SK-N-MC (cell line): ENCODE measurements at regions not wholly inside any gene's neighbourhood (a gene's known extent, or its start where the extent isn't known, plus 50 kb on each side); places are given as distances from the start of the nearest gene placed in this dataset.

Experiments used
- DNase-seq: peaks from one replicate; pipeline ENCODE4 v3.0.0-alpha.2; 2011; ENCODE audit warnings: low read depth, low spot score
- H3K27ac ChIP-seq: fragments of 200-600 bp; sonication (generic); 2 replicates; pipeline ENCODE4 v1.5.1; 2016; ENCODE audit warnings: mixed run types
- H3K36me3 ChIP-seq: fragments of 200-600 bp; sonication (generic); 2 replicates; pipeline ENCODE4 v1.6.1; 2017; ENCODE audit warnings: antibody characterized with exemption, low read length, mixed read lengths; ENCODE audit not compliant: insufficient read depth
- H3K4me3 ChIP-seq: fragments of 200-600 bp; sonication (generic); 2 replicates; pipeline ENCODE4 v1.5.1; 2016
- H3K9ac ChIP-seq: fragments of 200-600 bp; sonication (generic); 2 replicates; pipeline ENCODE4 v1.8.0; 2017; ENCODE audit warnings: mixed run types, mixed read lengths; ENCODE audit not compliant: insufficient read length
- H3K9me3 ChIP-seq: fragments of 200-600 bp; sonication (generic); 2 replicates; pipeline ENCODE4 v1.6.1; 2017; ENCODE audit warnings: low read depth, mild to moderate bottlenecking, antibody characterized with exemption, low read length, moderate library complexity, mixed read lengths
- EZH2 ChIP-seq: fragments of 200-600 bp; sonication (generic); IDR thresholded peaks from one replicate; pipeline ENCODE4 v1.6.1; 2017; ENCODE audit warnings: antibody characterized with exemption
- FOXP2 ChIP-seq: optimal IDR thresholded peaks from 2 replicates; pipeline ENCODE3; 2011; ENCODE audit warnings: mild to moderate bottlenecking, moderate library complexity; ENCODE audit not compliant: insufficient read depth; ENCODE audit errors: extremely low read length, control extremely low read depth
- POLR2AphosphoS5 ChIP-seq: IDR thresholded peaks from 2 replicates; pipeline ENCODE4 v1.6.1; 2012; ENCODE audit warnings: mild to moderate bottlenecking, low read depth, low read length, borderline replicate concordance

DNA sequence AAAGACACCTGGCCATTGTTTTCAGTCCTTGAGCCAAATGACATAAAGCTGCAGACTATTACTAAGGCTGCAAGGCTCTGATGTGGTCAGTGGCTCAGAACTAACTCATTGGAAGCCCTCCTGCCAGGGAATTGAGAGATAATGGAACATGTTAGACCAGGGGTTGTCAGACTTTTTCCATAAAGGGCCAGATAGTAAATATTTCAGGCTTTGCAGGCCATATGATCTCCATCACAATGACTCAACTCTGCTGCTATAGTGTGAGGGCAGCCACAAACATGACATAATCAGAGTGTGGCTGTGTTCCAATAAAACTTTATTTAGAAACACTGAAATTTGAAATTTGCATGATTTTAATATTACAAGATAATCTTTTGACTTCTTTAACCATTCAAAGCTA lies 140.3 kb downstream of the TMEM30B start:
- H3K4me3 ChIP-seq, result no peak overlapping the region
- H3K27ac ChIP-seq, result no peak overlapping the region
- TF ChIP-seq EZH2, result no peak
- no peak for TF ChIP-seq POLR2AphosphoS5
- TF ChIP-seq FOXP2, result no peak
- H3K9ac ChIP-seq, result no peak overlapping the region
- DNase-seq, result no peak
- H3K9me3 ChIP-seq, result no peaks in the 10 kb centered on the region; the same call in 1 of the 2 replicates
- no peaks in the 10 kb centered on the region for H3K36me3 ChIP-seq

DNA sequence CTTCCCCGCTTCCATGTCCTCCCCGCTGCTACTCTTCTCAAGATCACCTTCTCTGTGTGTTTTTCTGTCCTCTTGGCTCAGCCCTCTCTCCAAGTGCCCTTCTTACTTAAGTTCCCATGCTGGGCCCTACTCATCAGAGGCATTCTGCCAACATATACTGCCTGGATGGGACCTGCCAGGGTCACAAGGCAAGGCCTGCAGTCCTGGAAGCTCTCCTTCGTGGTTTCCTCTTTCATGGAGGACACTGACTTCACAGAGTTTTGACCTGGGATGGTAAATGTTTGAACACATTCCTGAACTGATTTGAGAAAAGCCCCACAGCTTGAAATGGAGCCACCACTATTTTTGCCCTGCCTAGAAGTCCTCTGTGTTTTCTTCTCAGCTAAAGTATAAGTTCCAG lies 140.9 kb downstream of the TMEM30B start:
- H3K4me3 ChIP-seq, result no peak overlapping the region
- H3K9me3 ChIP-seq, result no peaks in the 10 kb centered on the region; the same call in 1 of the 2 replicates
- no peak overlapping the region for H3K27ac ChIP-seq
- no peak overlapping the region for H3K9ac ChIP-seq
- H3K36me3 ChIP-seq, result no peaks in the 10 kb centered on the region
- TF ChIP-seq POLR2AphosphoS5 (no peak), FOXP2 (no peak), EZH2 (no peak)
- DNase-seq, result no peak

DNA sequence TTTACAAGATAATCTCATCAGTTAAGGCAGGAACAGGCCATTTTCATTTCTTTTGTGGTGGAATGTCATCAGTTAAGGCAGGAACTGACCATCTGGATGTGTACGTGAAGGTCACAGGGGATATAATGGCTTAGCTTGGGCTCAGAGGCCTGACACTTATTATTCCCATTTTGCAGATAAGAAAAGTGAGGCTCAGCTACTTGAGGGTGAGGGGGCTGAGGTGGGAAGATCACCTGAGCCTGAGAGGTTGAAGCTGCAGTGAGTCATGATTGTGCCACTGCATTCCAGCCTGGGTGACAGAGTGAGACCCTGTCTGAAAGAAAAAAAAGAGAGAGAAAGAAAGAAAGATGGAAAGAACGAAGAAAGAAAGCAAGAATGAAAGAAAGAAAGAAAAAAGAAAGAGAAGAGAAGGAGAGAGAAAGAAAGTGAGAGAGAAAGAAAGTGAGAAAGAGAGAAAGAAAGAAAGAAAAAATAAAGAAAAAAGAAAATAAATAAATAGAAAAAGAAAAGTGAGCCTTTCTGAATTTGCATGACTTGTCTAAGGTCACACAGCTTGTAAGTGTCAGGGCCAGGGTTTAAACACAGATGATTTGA lies 142.0 kb downstream of the TMEM30B start:
- no peak overlapping the region for H3K4me3 ChIP-seq
- no peak for DNase-seq
- no peaks in the 10 kb centered on the region for H3K36me3 ChIP-seq
- no peak for TF ChIP-seq EZH2
- no peak overlapping the region for H3K9ac ChIP-seq
- no peak overlapping the region for H3K27ac ChIP-seq
- no peaks in the 10 kb centered on the region for H3K9me3 ChIP-seq

DNA sequence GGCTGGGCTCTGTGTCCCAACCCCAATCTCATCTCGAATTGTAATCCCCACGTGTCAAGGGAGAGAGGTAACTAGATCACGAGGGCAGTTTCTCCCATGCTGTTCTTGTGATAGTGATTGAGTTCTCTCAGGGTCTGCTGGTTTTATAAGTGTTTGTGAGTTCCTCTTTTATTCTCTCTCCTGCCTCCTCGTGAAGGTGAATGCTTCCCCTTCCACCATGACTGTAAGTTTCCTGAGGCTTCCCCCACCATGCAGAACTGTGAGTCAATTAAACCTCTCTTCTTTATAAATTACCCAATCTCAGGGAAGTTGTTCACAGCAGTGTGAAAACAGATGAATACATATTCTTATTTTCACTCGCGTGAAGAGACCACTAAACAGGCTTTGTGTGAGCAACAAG lies 148.2 kb downstream of the TMEM30B start:
- Histone ChIP-seq H3K9me3 (no peaks in the 10 kb centered on the region), H3K4me3 (no peak overlapping the region), H3K9ac (no peak overlapping the region), H3K27ac (no peak overlapping the region), H3K36me3 (no peaks in the 10 kb centered on the region)
- TF ChIP-seq POLR2AphosphoS5, result no peak
- no peak for TF ChIP-seq FOXP2
- TF ChIP-seq EZH2, result no peak
- no peak for DNase-seq

DNA sequence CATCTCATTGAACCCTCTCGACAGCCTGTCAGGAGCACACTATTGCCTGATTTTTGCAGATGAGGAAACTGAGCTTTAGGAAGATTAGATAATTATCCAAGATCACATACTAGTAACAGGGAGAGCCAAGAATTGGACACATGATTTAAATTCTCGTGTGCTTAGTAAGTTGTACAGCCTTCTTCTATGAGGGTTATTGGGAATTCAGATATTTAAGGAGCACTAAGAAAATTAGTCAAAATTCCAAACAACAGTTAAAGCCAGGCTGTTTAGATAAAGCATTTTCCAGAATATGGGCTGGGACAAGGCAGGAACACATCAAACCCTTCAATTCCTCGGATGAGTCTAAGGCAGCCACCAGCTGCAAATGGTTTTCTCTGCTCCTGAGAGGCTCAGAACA lies 148.8 kb downstream of the TMEM30B start:
- TF ChIP-seq POLR2AphosphoS5, result no peak
- no peak for TF ChIP-seq EZH2
- TF ChIP-seq FOXP2, result no peak
- no peak for DNase-seq
- H3K9ac ChIP-seq, result no peak overlapping the region
- H3K4me3 ChIP-seq, result no peak overlapping the region
- peak overlapping the region; percentile 85; the same call in 1 of the 2 replicates for H3K27ac ChIP-seq
- H3K36me3 ChIP-seq, result no peaks in the 10 kb centered on the region
- H3K9me3 ChIP-seq, result no peaks in the 10 kb centered on the region

DNA sequence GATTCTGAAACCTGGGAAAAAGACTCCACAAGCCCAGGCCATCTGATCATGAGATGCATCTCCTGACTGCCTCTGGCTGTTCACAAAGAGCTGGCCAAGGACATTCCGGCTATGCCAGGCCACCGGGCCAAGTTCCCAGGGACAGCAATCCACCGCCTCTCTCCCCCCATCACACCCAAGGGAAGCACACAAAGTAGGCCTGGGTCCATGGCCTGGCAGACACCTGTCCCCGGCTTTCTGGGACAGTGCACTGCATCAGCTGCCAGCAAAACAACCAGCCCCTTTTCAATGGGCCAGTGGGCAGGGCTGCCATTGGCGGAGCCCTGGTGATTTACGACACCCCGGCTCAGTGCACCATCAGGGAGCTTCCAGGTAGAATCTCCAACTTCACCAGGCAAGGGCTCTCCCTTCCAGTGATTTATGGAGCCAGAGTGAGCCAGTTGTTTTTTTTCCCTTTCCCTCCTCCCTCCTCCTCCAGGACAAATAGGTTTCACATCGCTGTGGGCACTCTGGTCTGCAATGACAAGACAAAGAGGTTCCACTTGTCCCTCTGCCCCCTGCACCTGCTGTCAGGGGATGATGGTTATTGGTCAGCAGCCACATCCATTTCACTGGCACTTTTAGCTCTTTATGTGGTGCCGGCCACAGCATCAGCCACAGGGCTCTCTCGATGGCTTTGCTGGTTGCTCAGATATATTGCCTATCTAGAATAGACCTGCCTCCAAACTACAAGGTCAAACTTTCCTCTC lies 149.6 kb downstream of the SLC38A6 start:
- TF ChIP-seq FOXP2, result no peak
- no peak; the same call in 1 of the 2 replicates for TF ChIP-seq POLR2AphosphoS5
- TF ChIP-seq EZH2, result no peak
- Histone ChIP-seq H3K9ac (no peak overlapping the region), H3K36me3 (no peaks in the 10 kb centered on the region), H3K9me3 (no peaks in the 10 kb centered on the region), H3K4me3 (no peak overlapping the region), H3K27ac (peak overlapping the region; percentile 81)
- DNase-seq, result no peak

DNA sequence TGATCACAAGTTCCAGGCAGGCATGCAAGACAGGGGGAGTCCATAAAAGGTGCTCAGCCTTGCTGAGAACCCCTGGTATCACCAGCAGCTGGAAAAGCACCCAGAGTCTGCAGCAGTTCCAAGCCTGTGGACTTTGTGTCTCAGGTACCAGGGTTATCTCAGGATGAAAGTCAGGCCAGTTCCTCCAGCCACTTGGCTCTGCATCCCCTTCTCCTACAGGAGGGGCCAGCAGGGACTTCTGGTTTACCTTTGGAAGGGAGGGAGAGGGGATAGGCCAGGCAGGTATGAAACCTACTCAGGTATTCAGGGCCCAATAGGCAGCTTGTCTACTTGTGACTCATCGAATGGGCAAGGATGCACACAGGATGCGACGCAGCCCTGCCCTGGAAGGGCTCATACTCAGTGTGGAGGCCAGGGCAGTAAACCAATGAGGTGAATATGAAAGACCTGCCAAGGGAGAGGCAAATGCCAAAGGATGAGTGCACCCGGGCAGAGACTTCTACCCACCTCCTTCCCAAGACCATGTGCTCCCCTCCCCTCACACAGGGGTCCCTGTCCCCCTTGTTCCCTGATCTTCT lies 148.2 kb downstream of the SLC38A6 start:
- Histone ChIP-seq H3K27ac (no peak overlapping the region), H3K9me3 (no peaks in the 10 kb centered on the region), H3K9ac (no peak overlapping the region), H3K36me3 (no peaks in the 10 kb centered on the region), H3K4me3 (no peak overlapping the region)
- TF ChIP-seq EZH2 (no peak), POLR2AphosphoS5 (no peak), FOXP2 (no peak)
- DNase-seq, result no peak

DNA sequence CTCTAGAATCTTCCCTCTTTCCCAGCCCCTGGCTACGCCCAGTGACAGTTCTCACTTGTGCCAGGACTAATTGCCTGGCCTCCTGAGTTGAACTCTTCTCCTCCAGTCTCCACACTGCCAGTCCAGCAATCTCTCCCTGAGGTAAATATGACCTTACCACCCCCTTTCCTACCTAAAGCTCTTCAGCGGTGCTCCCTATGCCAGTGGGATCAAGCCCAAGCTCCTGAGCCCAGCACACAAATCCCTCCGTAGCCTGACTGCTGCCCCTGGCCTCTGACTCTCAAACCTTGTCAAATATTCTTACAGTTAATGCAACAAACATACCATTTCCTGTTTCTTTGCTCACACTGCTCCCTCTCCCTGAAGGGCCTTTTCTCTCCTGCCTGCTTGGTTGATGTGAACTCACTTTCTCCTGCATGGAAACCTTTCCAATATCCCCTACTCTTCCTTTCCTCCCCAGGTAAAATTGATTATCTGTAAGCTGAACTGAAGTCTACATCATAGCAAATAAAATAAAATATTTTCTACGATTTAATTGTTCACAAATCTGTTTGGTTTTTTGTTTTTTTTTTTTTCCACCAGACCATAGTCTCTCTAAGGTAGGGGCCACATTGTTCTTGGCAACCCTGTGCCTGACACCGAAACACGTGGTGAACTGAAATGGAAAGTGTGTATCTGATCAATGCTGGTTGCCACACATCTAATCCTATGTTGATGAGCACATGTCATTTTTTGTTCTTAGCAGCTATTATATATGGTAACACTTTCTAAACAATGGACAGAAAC lies 147.5 kb downstream of the SLC38A6 start:
- DNase-seq, result no peak
- H3K9ac ChIP-seq, result no peak overlapping the region
- no peaks in the 10 kb centered on the region for H3K9me3 ChIP-seq
- no peak for TF ChIP-seq POLR2AphosphoS5
- no peak overlapping the region for H3K4me3 ChIP-seq
- H3K36me3 ChIP-seq, result no peaks in the 10 kb centered on the region
- H3K27ac ChIP-seq, result peak overlapping the region; percentile 38; the same call in 1 of the 2 replicates
